ENCODE measurements at regions not wholly inside any gene's neighbourhood (a gene's known extent, or its start where the extent isn't known, plus 50 kb on each side); places are given as distances from the start of the nearest gene placed in this dataset.
A peak's percentile ranks its signal among the peaks of the same experiment; 100 is the strongest.
"Not testable (repeated sequence)": the region's sequence is repeated elsewhere in the genome, so short reads cannot be mapped to it uniquely, and the experiment has no call there.

GRCh38 chr6:113709936-113710509 is 147.1 kb upstream of the MARCKS start:
- H3K9me3 ChIP-seq (ENCODE audit: low read depth, low read length) = no peaks in the 10 kb centered on the region
- TF ChIP-seq POLR2AphosphoS5 (IDR thresholded peaks at IDR 0.05; ENCODE audit: borderline replicate concordance, low read depth, low read length) (no peak), EZH2 (IDR thresholded peaks at IDR 0.05) (no peak), FOXP2 (optimal IDR thresholded peaks at IDR 0.05; ENCODE audit: control extremely low read depth, extremely low read length, insufficient read depth) (no peak)
- no peak overlapping the region for H3K9ac ChIP-seq (ENCODE audit: insufficient read length)
- no peak for DNase-seq (ENCODE audit: low read depth, low spot score)
- H3K36me3 ChIP-seq (ENCODE audit: insufficient read depth, low read length) = no peaks in the 10 kb centered on the region
- H3K27ac ChIP-seq = no peak overlapping the region
- H3K4me3 ChIP-seq = no peak overlapping the region

GRCh38 chr6:113713665-113714064 is 143.5 kb upstream of the MARCKS start:
- TF ChIP-seq EZH2 (IDR thresholded peaks at IDR 0.05) (no peak), POLR2AphosphoS5 (IDR thresholded peaks at IDR 0.05; ENCODE audit: borderline replicate concordance, low read depth, low read length) (no peak), FOXP2 (optimal IDR thresholded peaks at IDR 0.05; ENCODE audit: control extremely low read depth, extremely low read length, insufficient read depth) (no peak)
- no peak for DNase-seq (ENCODE audit: low read depth, low spot score)
- Histone ChIP-seq H3K4me3 (no peak overlapping the region), H3K9ac (ENCODE audit: insufficient read length) (no peak overlapping the region), H3K9me3 (ENCODE audit: low read depth, low read length) (no peaks in the 10 kb centered on the region), H3K27ac (no peak overlapping the region), H3K36me3 (ENCODE audit: insufficient read depth, low read length) (no peaks in the 10 kb centered on the region)

GRCh38 chr6:113718588-113718987 is 138.6 kb upstream of the MARCKS start:
- no peak overlapping the region for H3K9ac ChIP-seq (ENCODE audit: insufficient read length)
- no peak for TF ChIP-seq POLR2AphosphoS5 (IDR thresholded peaks at IDR 0.05; ENCODE audit: borderline replicate concordance, low read depth, low read length)
- TF ChIP-seq FOXP2 (optimal IDR thresholded peaks at IDR 0.05; ENCODE audit: control extremely low read depth, extremely low read length, insufficient read depth) = no peak
- no peak for TF ChIP-seq EZH2 (IDR thresholded peaks at IDR 0.05)
- no peak overlapping the region for H3K4me3 ChIP-seq
- no peak overlapping the region for H3K27ac ChIP-seq
- no peaks in the 10 kb centered on the region for H3K9me3 ChIP-seq (ENCODE audit: low read depth, low read length)
- no peaks in the 10 kb centered on the region for H3K36me3 ChIP-seq (ENCODE audit: insufficient read depth, low read length)
- DNase-seq (ENCODE audit: low read depth, low spot score) = no peak

- H3K36me3 ChIP-seq (ENCODE audit: insufficient read depth, low read length) = no peaks in the 10 kb centered on the region
- H3K9me3 ChIP-seq (ENCODE audit: low read depth, low read length) = no peaks in the 10 kb centered on the region
- H3K4me3 ChIP-seq = no peak overlapping the region
- TF ChIP-seq EZH2 (IDR thresholded peaks at IDR 0.05) (no peak), POLR2AphosphoS5 (IDR thresholded peaks at IDR 0.05; ENCODE audit: borderline replicate concordance, low read depth, low read length) (no peak)
- no peak overlapping the region for H3K27ac ChIP-seq
- no peak overlapping the region for H3K9ac ChIP-seq (ENCODE audit: insufficient read length)
- no peak for DNase-seq (ENCODE audit: low read depth, low spot score)
Observed at GRCh38 chr6:113719064-113719463, 138.1 kb upstream of the MARCKS start.

GRCh38 chr6:113719545-113719944 is 137.6 kb upstream of the MARCKS start:
- Histone ChIP-seq H3K4me3 (no peak overlapping the region), H3K27ac (no peak overlapping the region), H3K36me3 (ENCODE audit: insufficient read depth, low read length) (no peaks in the 10 kb centered on the region), H3K9me3 (ENCODE audit: low read depth, low read length) (no peaks in the 10 kb centered on the region), H3K9ac (ENCODE audit: insufficient read length) (no peak overlapping the region)
- DNase-seq (ENCODE audit: low read depth, low spot score) = no peak
- TF ChIP-seq POLR2AphosphoS5 (IDR thresholded peaks at IDR 0.05; ENCODE audit: borderline replicate concordance, low read depth, low read length) = no peak
- TF ChIP-seq FOXP2 (optimal IDR thresholded peaks at IDR 0.05; ENCODE audit: control extremely low read depth, extremely low read length, insufficient read depth) = no peak
- TF ChIP-seq EZH2 (IDR thresholded peaks at IDR 0.05) = no peak

- Histone ChIP-seq H3K36me3 (ENCODE audit: insufficient read depth, low read length) (no peaks in the 10 kb centered on the region), H3K9me3 (ENCODE audit: low read depth, low read length) (no peaks in the 10 kb centered on the region), H3K4me3 (no peak overlapping the region), H3K27ac (no peak overlapping the region), H3K9ac (ENCODE audit: insufficient read length) (no peak overlapping the region)
- no peak for TF ChIP-seq EZH2 (IDR thresholded peaks at IDR 0.05)
- no peak for TF ChIP-seq FOXP2 (optimal IDR thresholded peaks at IDR 0.05; ENCODE audit: control extremely low read depth, extremely low read length, insufficient read depth)
- no peak for TF ChIP-seq POLR2AphosphoS5 (IDR thresholded peaks at IDR 0.05; ENCODE audit: borderline replicate concordance, low read depth, low read length)
- no peak for DNase-seq (ENCODE audit: low read depth, low spot score)
Observed at GRCh38 chr6:113723182-113723581, 134.0 kb upstream of the MARCKS start.

- H3K36me3 ChIP-seq (ENCODE audit: insufficient read depth, low read length); H3K9ac ChIP-seq (ENCODE audit: insufficient read length); H3K9me3 ChIP-seq (ENCODE audit: low read depth, low read length); H3K4me3 ChIP-seq; DNase-seq (ENCODE audit: low read depth, low spot score); H3K27ac ChIP-seq: not testable (repeated sequence)
Observed at GRCh38 chr6:113724927-113725326, 132.2 kb upstream of the MARCKS start.

- DNase-seq (ENCODE audit: low read depth, low spot score) = no peak
- no peak for TF ChIP-seq POLR2AphosphoS5 (IDR thresholded peaks at IDR 0.05; ENCODE audit: borderline replicate concordance, low read depth, low read length)
- no peak for TF ChIP-seq FOXP2 (optimal IDR thresholded peaks at IDR 0.05; ENCODE audit: control extremely low read depth, extremely low read length, insufficient read depth)
- TF ChIP-seq EZH2 (IDR thresholded peaks at IDR 0.05) = no peak
- H3K9ac ChIP-seq (ENCODE audit: insufficient read length) = no peak overlapping the region
- H3K4me3 ChIP-seq = no peak overlapping the region
- H3K27ac ChIP-seq = no peak overlapping the region
- H3K36me3 ChIP-seq (ENCODE audit: insufficient read depth, low read length) = no peaks in the 10 kb centered on the region
- no peaks in the 10 kb centered on the region for H3K9me3 ChIP-seq (ENCODE audit: low read depth, low read length)
Observed at GRCh38 chr6:113731541-113731940, 125.6 kb upstream of the MARCKS start.

- peak overlapping the region; percentile 65; the same call in 1 of the 2 replicates for H3K27ac ChIP-seq
- no peak overlapping the region for H3K4me3 ChIP-seq
- no peak for DNase-seq (ENCODE audit: low read depth, low spot score)
- no peak overlapping the region for H3K9ac ChIP-seq (ENCODE audit: insufficient read length)
- TF ChIP-seq FOXP2 (optimal IDR thresholded peaks at IDR 0.05; ENCODE audit: control extremely low read depth, extremely low read length, insufficient read depth) = no peak
- H3K36me3 ChIP-seq (ENCODE audit: insufficient read depth, low read length) = no peaks in the 10 kb centered on the region
- no peaks in the 10 kb centered on the region for H3K9me3 ChIP-seq (ENCODE audit: low read depth, low read length)
Observed at GRCh38 chr6:113732384-113732966, 124.7 kb upstream of the MARCKS start.

Measured in SK-N-MC (cell line).